GM23338 (cell line): ENCODE measurements at regions not wholly inside any gene's neighbourhood (a gene's known extent, or its start where the extent isn't known, plus 50 kb on each side); places are given as distances from the start of the nearest gene placed in this dataset.

Experiments
- ATAC-seq: fragments of 200-7000 bp; cut with Tn5 transposase; 3 replicates; pipeline ENCODE4 v1.9.1; 2020
- DNase-seq: peaks from one replicate; pipeline ENCODE4 v3.0.0-alpha.2; 2015; ENCODE audit warnings: low spot score
- H2AFZ ChIP-seq: fragments of 200-600 bp; sonication (generic); 2 replicates; pipeline ENCODE4 v1.8.0; 2016; ENCODE audit warnings: antibody characterized with exemption, mild to moderate bottlenecking, moderate library complexity
- H3F3A ChIP-seq: fragments of 200-600 bp; sonication (generic); replicated peaks from 2 replicates; pipeline ENCODE4 v1.8.0; 2017; ENCODE audit warnings: antibody characterized with exemption, mixed run types, low read depth
- H3K27ac ChIP-seq: fragments of 200-600 bp; sonication (generic); 2 replicates; pipeline ENCODE4 v1.6.1; 2016; ENCODE audit warnings: low read depth
- H3K27me3 ChIP-seq: fragments of 200-600 bp; sonication (generic); 2 replicates; pipeline ENCODE4 v1.8.0; 2016; ENCODE audit warnings: mild to moderate bottlenecking, mixed run types, moderate library complexity; ENCODE audit not compliant: insufficient read depth
- H3K36me3 ChIP-seq: fragments of 200-600 bp; sonication (generic); 2 replicates; pipeline ENCODE4 v1.8.0; 2016; ENCODE audit warnings: mild to moderate bottlenecking; ENCODE audit not compliant: insufficient read depth
- H3K4me1 ChIP-seq: fragments of 200-600 bp; sonication (generic); 2 replicates; pipeline ENCODE4 v1.8.0; 2016; ENCODE audit warnings: mild to moderate bottlenecking, moderate library complexity; ENCODE audit not compliant: insufficient read depth
- H3K4me2 ChIP-seq: fragments of 200-600 bp; sonication (generic); 2 replicates; pipeline ENCODE4 v1.7.1; 2017; ENCODE audit warnings: mixed run types
- H3K4me3 ChIP-seq: fragments of 200-600 bp; sonication (generic); 2 replicates; pipeline ENCODE4 v1.6.1; 2016; ENCODE audit warnings: mixed run types
- H3K79me2 ChIP-seq: fragments of 200-600 bp; sonication (generic); replicated peaks from 2 replicates; pipeline ENCODE4 v1.8.0; 2017; ENCODE audit warnings: mild to moderate bottlenecking; ENCODE audit not compliant: insufficient read depth
- H3K9me2 ChIP-seq: fragments of 200-600 bp; sonication (generic); 2 replicates; pipeline ENCODE4 v1.8.0; 2017; ENCODE audit not compliant: insufficient read depth
- H4K20me1 ChIP-seq: fragments of 200-600 bp; sonication (generic); replicated peaks from 2 replicates; pipeline ENCODE4 v1.8.0; 2017; ENCODE audit warnings: mild to moderate bottlenecking; ENCODE audit not compliant: insufficient read depth
- H3K27ac Mint-ChIP-seq: 2 replicates; pipeline ENCODE4 v1.8.0; 2020; ENCODE audit warnings: inconsistent platforms, mild to moderate bottlenecking, moderate library complexity, mixed read lengths
- H3K27me3 Mint-ChIP-seq: 3 replicates; pipeline ENCODE4 v1.8.0; 2022; ENCODE audit warnings: low read depth, mild to moderate bottlenecking, moderate library complexity, mixed read lengths, inconsistent platforms; ENCODE audit not compliant: insufficient read depth, poor library complexity
- H3K36me3 Mint-ChIP-seq: 3 replicates; pipeline ENCODE4 v1.8.0; 2021; ENCODE audit warnings: low read depth, mild to moderate bottlenecking, inconsistent platforms, moderate library complexity, mixed read lengths
- H3K4me1 Mint-ChIP-seq: 3 replicates; pipeline ENCODE4 v1.8.0; 2020; ENCODE audit warnings: mild to moderate bottlenecking, inconsistent platforms, mixed read lengths
- H3K4me3 Mint-ChIP-seq: 3 replicates; pipeline ENCODE4 v1.8.0; 2021; ENCODE audit warnings: moderate library complexity, mild to moderate bottlenecking, inconsistent platforms, mixed read lengths
- H3K9me3 Mint-ChIP-seq: 3 replicates; pipeline ENCODE4 v1.8.0; 2020; ENCODE audit warnings: moderate library complexity, mild to moderate bottlenecking, inconsistent platforms, mixed read lengths
- CREB1 ChIP-seq: fragments of 250-450 bp; sonication (Bioruptor Pico); IDR thresholded peaks from 2 replicates; pipeline ENCODE4 v1.5.0; 2020; ENCODE audit warnings: low read depth, mild to moderate bottlenecking, moderate library complexity
- CTCF ChIP-seq, 2 experiments: fragments of 200-600 bp in 1 of 2; sonication (generic) in 1 of 2; conservative IDR thresholded peaks; 2 replicates each; pipeline versions ENCODE4 v1.5.1 to v1.6.1; 2016 to 2017; ENCODE audit warnings: antibody characterized with exemption in 2 of 2, low read depth in 2 of 2, mild to moderate bottlenecking in 2 of 2, moderate library complexity in 1 of 2
- NANOG ChIP-seq: IDR thresholded peaks from 2 replicates; pipeline ENCODE4 v1.6.1; 2016; ENCODE audit warnings: antibody characterized with exemption, borderline replicate concordance
- STAT1 ChIP-seq: IDR thresholded peaks from one replicate; pipeline ENCODE4 v1.6.1; 2016; ENCODE audit warnings: antibody characterized with exemption; ENCODE audit not compliant: unreplicated experiment
- TF ChIP-seq, protein P1 (sequence below): IDR thresholded peaks from 2 replicates; pipeline ENCODE4 v1.6.1; 2016; ENCODE audit warnings: antibody characterized with exemption
- TF ChIP-seq, protein P2 (sequence below): IDR thresholded peaks from one replicate; pipeline ENCODE4 v1.6.1; 2018; ENCODE audit warnings: antibody characterized with exemption; ENCODE audit not compliant: unreplicated experiment
- TF ChIP-seq, protein P3 (sequence below): fragments of 250-450 bp; sonication (Bioruptor Pico); IDR thresholded peaks from 2 replicates; pipeline ENCODE4 v1.5.0; 2020; ENCODE audit warnings: mild to moderate bottlenecking, moderate library complexity

- TF ChIP-seq, protein P1, sequence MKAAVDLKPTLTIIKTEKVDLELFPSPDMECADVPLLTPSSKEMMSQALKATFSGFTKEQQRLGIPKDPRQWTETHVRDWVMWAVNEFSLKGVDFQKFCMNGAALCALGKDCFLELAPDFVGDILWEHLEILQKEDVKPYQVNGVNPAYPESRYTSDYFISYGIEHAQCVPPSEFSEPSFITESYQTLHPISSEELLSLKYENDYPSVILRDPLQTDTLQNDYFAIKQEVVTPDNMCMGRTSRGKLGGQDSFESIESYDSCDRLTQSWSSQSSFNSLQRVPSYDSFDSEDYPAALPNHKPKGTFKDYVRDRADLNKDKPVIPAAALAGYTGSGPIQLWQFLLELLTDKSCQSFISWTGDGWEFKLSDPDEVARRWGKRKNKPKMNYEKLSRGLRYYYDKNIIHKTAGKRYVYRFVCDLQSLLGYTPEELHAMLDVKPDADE: no peak
- no peak for TF ChIP-seq NANOG
- TF ChIP-seq, protein P2, sequence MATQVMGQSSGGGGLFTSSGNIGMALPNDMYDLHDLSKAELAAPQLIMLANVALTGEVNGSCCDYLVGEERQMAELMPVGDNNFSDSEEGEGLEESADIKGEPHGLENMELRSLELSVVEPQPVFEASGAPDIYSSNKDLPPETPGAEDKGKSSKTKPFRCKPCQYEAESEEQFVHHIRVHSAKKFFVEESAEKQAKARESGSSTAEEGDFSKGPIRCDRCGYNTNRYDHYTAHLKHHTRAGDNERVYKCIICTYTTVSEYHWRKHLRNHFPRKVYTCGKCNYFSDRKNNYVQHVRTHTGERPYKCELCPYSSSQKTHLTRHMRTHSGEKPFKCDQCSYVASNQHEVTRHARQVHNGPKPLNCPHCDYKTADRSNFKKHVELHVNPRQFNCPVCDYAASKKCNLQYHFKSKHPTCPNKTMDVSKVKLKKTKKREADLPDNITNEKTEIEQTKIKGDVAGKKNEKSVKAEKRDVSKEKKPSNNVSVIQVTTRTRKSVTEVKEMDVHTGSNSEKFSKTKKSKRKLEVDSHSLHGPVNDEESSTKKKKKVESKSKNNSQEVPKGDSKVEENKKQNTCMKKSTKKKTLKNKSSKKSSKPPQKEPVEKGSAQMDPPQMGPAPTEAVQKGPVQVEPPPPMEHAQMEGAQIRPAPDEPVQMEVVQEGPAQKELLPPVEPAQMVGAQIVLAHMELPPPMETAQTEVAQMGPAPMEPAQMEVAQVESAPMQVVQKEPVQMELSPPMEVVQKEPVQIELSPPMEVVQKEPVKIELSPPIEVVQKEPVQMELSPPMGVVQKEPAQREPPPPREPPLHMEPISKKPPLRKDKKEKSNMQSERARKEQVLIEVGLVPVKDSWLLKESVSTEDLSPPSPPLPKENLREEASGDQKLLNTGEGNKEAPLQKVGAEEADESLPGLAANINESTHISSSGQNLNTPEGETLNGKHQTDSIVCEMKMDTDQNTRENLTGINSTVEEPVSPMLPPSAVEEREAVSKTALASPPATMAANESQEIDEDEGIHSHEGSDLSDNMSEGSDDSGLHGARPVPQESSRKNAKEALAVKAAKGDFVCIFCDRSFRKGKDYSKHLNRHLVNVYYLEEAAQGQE: no peak
- no peak for TF ChIP-seq CREB1 (CRISPR knock-in tag)
Measured at GRCh38 chr3:153974614-153975013, 146.6 kb upstream of the ARHGEF26 start (continued).

DNA sequence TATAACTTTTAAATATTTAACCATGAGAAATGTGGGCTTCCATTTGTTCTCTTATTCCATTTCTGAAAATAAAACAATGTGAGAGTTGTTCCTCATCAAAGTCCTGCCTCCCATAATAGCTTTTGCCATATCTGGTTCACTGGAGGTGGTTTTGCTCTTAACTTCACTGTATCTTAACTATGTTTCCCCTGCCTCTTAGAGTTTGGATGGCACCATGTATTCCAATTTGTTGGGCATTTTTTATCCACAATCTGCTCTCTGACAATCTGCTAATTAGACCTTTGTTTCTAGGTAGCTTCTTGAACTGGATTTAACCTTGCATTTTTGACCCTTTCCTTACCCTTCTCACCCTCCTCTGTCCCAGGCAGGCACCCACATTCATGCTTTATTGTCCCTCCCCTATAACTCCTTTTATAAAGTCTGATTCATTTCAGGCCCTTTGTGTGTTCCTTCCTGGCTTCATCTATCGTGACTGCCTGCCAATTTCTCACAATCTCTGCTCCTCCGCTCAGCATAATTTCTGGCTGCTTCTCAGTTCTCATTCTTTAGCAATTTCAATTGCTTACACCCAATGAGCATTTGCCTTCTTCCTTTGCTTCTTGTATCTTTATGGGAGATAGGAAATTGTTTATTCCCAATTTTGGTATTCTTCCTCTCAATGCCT lies 144.2 kb upstream of the ARHGEF26 start:
- no peak for DNase-seq
- Histone ChIP-seq H3K4me2 (no peak overlapping the region), H3K27me3 (no peaks in the 10 kb centered on the region), H3K4me1 (no peaks in the 10 kb centered on the region), H3K36me3 (no peaks in the 10 kb centered on the region), H3F3A (no peaks in the 10 kb centered on the region), H3K79me2 (no peaks in the 10 kb centered on the region), H4K20me1 (no peaks in the 10 kb centered on the region), H3K9me2 (no peaks in the 10 kb centered on the region; the same call in 1 of the 2 replicates), H3K27ac (no peak overlapping the region), H2AFZ (peak overlapping the region; percentile 69), H3K4me3 (no peak overlapping the region)
- peaks cover 8% of the 10 kb centered on the region; the same call in 1 of the 3 replicates for H3K4me1 Mint-ChIP-seq
- H3K27ac Mint-ChIP-seq: no peak overlapping the region
- no peak for ATAC-seq
- no peaks in the 10 kb centered on the region for H3K27me3 Mint-ChIP-seq
- H3K4me3 Mint-ChIP-seq: no peak overlapping the region
- H3K9me3 Mint-ChIP-seq: no peaks in the 10 kb centered on the region
- H3K36me3 Mint-ChIP-seq: no peaks in the 10 kb centered on the region; the same call in 1 of the 3 replicates
- TF ChIP-seq, protein P3, sequence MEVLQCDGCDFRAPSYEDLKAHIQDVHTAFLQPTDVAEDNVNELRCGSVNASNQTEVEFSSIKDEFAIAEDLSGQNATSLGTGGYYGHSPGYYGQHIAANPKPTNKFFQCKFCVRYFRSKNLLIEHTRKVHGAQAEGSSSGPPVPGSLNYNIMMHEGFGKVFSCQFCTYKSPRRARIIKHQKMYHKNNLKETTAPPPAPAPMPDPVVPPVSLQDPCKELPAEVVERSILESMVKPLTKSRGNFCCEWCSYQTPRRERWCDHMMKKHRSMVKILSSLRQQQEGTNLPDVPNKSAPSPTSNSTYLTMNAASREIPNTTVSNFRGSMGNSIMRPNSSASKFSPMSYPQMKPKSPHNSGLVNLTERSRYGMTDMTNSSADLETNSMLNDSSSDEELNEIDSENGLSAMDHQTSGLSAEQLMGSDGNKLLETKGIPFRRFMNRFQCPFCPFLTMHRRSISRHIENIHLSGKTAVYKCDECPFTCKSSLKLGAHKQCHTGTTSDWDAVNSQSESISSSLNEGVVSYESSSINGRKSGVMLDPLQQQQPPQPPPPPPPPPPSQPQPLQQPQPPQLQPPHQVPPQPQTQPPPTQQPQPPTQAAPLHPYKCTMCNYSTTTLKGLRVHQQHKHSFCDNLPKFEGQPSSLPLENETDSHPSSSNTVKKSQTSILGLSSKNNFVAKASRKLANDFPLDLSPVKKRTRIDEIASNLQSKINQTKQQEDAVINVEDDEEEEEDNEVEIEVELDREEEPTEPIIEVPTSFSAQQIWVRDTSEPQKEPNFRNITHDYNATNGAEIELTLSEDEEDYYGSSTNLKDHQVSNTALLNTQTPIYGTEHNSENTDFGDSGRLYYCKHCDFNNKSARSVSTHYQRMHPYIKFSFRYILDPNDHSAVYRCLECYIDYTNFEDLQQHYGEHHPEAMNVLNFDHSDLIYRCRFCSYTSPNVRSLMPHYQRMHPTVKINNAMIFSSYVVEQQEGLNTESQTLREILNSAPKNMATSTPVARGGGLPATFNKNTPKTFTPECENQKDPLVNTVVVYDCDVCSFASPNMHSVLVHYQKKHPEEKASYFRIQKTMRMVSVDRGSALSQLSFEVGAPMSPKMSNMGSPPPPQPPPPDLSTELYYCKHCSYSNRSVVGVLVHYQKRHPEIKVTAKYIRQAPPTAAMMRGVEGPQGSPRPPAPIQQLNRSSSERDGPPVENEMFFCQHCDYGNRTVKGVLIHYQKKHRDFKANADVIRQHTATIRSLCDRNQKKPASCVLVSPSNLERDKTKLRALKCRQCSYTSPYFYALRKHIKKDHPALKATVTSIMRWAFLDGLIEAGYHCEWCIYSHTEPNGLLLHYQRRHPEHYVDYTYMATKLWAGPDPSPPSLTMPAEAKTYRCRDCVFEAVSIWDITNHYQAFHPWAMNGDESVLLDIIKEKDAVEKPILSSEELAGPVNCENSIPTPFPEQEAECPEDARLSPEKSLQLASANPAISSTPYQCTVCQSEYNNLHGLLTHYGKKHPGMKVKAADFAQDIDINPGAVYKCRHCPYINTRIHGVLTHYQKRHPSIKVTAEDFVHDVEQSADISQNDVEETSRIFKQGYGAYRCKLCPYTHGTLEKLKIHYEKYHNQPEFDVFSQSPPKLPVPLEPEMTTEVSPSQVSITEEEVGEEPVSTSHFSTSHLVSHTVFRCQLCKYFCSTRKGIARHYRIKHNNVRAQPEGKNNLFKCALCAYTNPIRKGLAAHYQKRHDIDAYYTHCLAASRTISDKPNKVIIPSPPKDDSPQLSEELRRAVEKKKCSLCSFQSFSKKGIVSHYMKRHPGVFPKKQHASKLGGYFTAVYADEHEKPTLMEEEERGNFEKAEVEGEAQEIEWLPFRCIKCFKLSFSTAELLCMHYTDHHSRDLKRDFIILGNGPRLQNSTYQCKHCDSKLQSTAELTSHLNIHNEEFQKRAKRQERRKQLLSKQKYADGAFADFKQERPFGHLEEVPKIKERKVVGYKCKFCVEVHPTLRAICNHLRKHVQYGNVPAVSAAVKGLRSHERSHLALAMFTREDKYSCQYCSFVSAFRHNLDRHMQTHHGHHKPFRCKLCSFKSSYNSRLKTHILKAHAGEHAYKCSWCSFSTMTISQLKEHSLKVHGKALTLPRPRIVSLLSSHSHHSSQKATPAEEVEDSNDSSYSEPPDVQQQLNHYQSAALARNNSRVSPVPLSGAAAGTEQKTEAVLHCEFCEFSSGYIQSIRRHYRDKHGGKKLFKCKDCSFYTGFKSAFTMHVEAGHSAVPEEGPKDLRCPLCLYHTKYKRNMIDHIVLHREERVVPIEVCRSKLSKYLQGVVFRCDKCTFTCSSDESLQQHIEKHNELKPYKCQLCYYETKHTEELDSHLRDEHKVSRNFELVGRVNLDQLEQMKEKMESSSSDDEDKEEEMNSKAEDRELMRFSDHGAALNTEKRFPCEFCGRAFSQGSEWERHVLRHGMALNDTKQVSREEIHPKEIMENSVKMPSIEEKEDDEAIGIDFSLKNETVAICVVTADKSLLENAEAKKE (CRISPR knock-in tag): no peak
- TF ChIP-seq CTCF (conservative IDR thresholded peaks at IDR 0.05; ENCODE audit: low read depth in 2 of 2) (no peak), CREB1 (CRISPR knock-in tag) (no peak), STAT1 (no peak)
- TF ChIP-seq, protein P2: no peak
